H1 (cell line): ENCODE measurements at regions not wholly inside any gene's neighbourhood (a gene's known extent, or its start where the extent isn't known, plus 50 kb on each side); places are given as distances from the start of the nearest gene placed in this dataset.

Experiments
- CEBPB ChIP-seq: IDR thresholded peaks from 2 replicates; pipeline ENCODE4 v1.6.1; 2012; ENCODE audit warnings: low read depth, low read length
- EGR1 ChIP-seq: IDR thresholded peaks from 2 replicates; pipeline ENCODE4 v1.6.1; 2011; ENCODE audit warnings: low read depth, low read length, borderline replicate concordance
- EZH2 ChIP-seq: fragments of 200-600 bp; sonication (generic); IDR thresholded peaks from 2 replicates; pipeline ENCODE4 v1.7.1; 2012; ENCODE audit warnings: low read depth, mild to moderate bottlenecking, moderate library complexity, low read length, inconsistent platforms; ENCODE audit not compliant: severe bottlenecking
- JUND ChIP-seq: IDR thresholded peaks from 2 replicates; pipeline ENCODE4 v1.6.1; 2011; ENCODE audit warnings: mild to moderate bottlenecking, improper control_type of control experiment, low read length
- POLR2A ChIP-seq, 2 experiments: IDR thresholded peaks; 1 replicate in 1 of 2; 2 replicates in 1 of 2; pipeline ENCODE4 v1.6.1; 2011; ENCODE audit warnings: low read depth in 2 of 2, low read length in 2 of 2, mild to moderate bottlenecking in 2 of 2; ENCODE audit errors: control extremely low read depth in 1 of 2
- RBBP5 ChIP-seq: IDR thresholded peaks from 2 replicates; pipeline ENCODE4 v1.7.1; 2012; ENCODE audit warnings: low read depth, mild to moderate bottlenecking, inconsistent platforms, low read length, moderate library complexity, borderline replicate concordance
- RFX5 ChIP-seq: IDR thresholded peaks from 2 replicates; pipeline ENCODE4 v1.6.1; 2011; ENCODE audit warnings: low read depth, low read length, improper control_type of control experiment, borderline replicate concordance
- RNF2 ChIP-seq: fragments of 200-900, 300-1000 bp; sonication (generic); IDR thresholded peaks from 2 replicates; pipeline ENCODE4 v1.7.1; 2016; ENCODE audit warnings: borderline replicate concordance, low read depth, mild to moderate bottlenecking, antibody characterized with exemption, low read length; ENCODE audit not compliant: poor library complexity, severe bottlenecking; ENCODE audit errors: missing control alignments
- SP1 ChIP-seq: IDR thresholded peaks from 2 replicates; pipeline ENCODE4 v1.6.1; 2011; ENCODE audit warnings: low read depth, low read length
- TF ChIP-seq, protein P1 (sequence below), 3 experiments: IDR thresholded peaks; 1 replicate in 2 of 3; 2 replicates in 1 of 3; pipeline versions ENCODE4 v1.5.1 to v1.6.1; 2011; ENCODE audit warnings: low read length in 3 of 3, mild to moderate bottlenecking in 3 of 3, inconsistent platforms in 2 of 3, low read depth in 1 of 3, moderate library complexity in 1 of 3; ENCODE audit not compliant: insufficient read depth in 1 of 3; ENCODE audit errors: control extremely low read depth in 1 of 3
- TF ChIP-seq, protein P2 (sequence below): IDR thresholded peaks from 2 replicates; pipeline ENCODE4 v1.6.1; 2012; ENCODE audit warnings: inconsistent platforms
- TF ChIP-seq, protein P3 (sequence below): IDR thresholded peaks from 2 replicates; pipeline ENCODE4 v1.6.1; 2012; ENCODE audit warnings: low read length, inconsistent platforms
- TF ChIP-seq, protein P4 (sequence below): IDR thresholded peaks from 2 replicates; pipeline ENCODE4 v1.6.1; 2011; ENCODE audit warnings: low read depth, mild to moderate bottlenecking, low read length; ENCODE audit not compliant: insufficient read depth

DNA sequence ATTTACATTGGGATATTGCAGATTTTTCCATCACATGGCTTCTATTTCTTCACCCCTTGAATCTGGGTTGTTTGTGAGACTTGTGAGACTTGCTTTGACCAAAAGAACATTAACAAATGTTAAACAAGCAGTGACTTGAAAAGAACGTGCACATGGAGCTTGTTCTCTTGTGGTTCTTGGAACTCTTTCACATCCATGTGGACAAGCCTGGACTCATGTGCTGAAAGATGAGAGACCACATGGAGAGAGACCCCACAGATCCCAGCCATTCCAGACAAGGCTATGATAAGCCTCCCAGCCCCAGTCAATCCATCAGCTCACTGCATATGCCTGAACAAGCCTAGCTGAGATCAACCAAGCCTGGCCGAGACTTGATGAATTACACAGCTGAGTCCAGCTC is 1365.7 kb upstream of the GJE1 start:
- TF ChIP-seq, protein P1, sequence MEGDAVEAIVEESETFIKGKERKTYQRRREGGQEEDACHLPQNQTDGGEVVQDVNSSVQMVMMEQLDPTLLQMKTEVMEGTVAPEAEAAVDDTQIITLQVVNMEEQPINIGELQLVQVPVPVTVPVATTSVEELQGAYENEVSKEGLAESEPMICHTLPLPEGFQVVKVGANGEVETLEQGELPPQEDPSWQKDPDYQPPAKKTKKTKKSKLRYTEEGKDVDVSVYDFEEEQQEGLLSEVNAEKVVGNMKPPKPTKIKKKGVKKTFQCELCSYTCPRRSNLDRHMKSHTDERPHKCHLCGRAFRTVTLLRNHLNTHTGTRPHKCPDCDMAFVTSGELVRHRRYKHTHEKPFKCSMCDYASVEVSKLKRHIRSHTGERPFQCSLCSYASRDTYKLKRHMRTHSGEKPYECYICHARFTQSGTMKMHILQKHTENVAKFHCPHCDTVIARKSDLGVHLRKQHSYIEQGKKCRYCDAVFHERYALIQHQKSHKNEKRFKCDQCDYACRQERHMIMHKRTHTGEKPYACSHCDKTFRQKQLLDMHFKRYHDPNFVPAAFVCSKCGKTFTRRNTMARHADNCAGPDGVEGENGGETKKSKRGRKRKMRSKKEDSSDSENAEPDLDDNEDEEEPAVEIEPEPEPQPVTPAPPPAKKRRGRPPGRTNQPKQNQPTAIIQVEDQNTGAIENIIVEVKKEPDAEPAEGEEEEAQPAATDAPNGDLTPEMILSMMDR (IDR thresholded peaks at IDR 0.05; ENCODE audit: control extremely low read depth in 1 of 3, insufficient read depth in 1 of 3, low read depth in 1 of 3, low read length in 3 of 3): no peak
- TF ChIP-seq EZH2 (no peak), RNF2 (no peak), RBBP5 (no peak), JUND (no peak), RFX5 (no peak), EGR1 (no peak), SP1 (no peak), POLR2A (IDR thresholded peaks at IDR 0.05; ENCODE audit: control extremely low read depth in 1 of 2, low read depth in 2 of 2, low read length in 2 of 2) (no peak), CEBPB (no peak)
- TF ChIP-seq, protein P2, sequence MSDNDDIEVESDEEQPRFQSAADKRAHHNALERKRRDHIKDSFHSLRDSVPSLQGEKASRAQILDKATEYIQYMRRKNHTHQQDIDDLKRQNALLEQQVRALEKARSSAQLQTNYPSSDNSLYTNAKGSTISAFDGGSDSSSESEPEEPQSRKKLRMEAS: no peak
- TF ChIP-seq, protein P3, sequence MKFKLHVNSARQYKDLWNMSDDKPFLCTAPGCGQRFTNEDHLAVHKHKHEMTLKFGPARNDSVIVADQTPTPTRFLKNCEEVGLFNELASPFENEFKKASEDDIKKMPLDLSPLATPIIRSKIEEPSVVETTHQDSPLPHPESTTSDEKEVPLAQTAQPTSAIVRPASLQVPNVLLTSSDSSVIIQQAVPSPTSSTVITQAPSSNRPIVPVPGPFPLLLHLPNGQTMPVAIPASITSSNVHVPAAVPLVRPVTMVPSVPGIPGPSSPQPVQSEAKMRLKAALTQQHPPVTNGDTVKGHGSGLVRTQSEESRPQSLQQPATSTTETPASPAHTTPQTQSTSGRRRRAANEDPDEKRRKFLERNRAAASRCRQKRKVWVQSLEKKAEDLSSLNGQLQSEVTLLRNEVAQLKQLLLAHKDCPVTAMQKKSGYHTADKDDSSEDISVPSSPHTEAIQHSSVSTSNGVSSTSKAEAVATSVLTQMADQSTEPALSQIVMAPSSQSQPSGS: no peak
- TF ChIP-seq, protein P4, sequence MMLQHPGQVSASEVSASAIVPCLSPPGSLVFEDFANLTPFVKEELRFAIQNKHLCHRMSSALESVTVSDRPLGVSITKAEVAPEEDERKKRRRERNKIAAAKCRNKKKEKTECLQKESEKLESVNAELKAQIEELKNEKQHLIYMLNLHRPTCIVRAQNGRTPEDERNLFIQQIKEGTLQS: no peak
